22Rv1 (cell line): ENCODE measurements at regions not wholly inside any gene's neighbourhood (a gene's known extent, or its start where the extent isn't known, plus 50 kb on each side); places are given as distances from the start of the nearest gene placed in this dataset.

Experiments
- ZFX ChIP-seq: fragments of 450-650 bp; IDR thresholded peaks from 2 replicates; pipeline ENCODE4 v1.6.1; 2017; ENCODE audit warnings: antibody characterized with exemption, borderline replicate concordance
- TF ChIP-seq, protein P1 (sequence below): fragments of 450-650 bp; IDR thresholded peaks from 2 replicates; pipeline ENCODE4 v1.5.1; 2017; ENCODE audit warnings: mild to moderate bottlenecking

- TF ChIP-seq, protein P1, sequence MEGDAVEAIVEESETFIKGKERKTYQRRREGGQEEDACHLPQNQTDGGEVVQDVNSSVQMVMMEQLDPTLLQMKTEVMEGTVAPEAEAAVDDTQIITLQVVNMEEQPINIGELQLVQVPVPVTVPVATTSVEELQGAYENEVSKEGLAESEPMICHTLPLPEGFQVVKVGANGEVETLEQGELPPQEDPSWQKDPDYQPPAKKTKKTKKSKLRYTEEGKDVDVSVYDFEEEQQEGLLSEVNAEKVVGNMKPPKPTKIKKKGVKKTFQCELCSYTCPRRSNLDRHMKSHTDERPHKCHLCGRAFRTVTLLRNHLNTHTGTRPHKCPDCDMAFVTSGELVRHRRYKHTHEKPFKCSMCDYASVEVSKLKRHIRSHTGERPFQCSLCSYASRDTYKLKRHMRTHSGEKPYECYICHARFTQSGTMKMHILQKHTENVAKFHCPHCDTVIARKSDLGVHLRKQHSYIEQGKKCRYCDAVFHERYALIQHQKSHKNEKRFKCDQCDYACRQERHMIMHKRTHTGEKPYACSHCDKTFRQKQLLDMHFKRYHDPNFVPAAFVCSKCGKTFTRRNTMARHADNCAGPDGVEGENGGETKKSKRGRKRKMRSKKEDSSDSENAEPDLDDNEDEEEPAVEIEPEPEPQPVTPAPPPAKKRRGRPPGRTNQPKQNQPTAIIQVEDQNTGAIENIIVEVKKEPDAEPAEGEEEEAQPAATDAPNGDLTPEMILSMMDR = no peak
- no peak for TF ChIP-seq ZFX
Measured at GRCh38 chr18:78717766-78718150, 261.9 kb upstream of the SALL3 start.
